Keratinocyte (primary cell): ENCODE measurements at regions not wholly inside any gene's neighbourhood (a gene's known extent, or its start where the extent isn't known, plus 50 kb on each side); places are given as distances from the start of the nearest gene placed in this dataset.

ENCODE experiments used
- CTCF ChIP-seq, 3 experiments: IDR thresholded peaks in 1 of 3; conservative IDR thresholded peaks in 1 of 3; optimal IDR thresholded peaks in 1 of 3; 2 replicates in 2 of 3; 3 replicates in 1 of 3; pipeline versions ENCODE3 to v1.5.1; 2011; ENCODE audit warnings: low read length in 3 of 3, mild to moderate bottlenecking in 3 of 3, moderate library complexity in 2 of 3, control low read depth in 1 of 3, inconsistent platforms in 1 of 3; ENCODE audit not compliant: insufficient read depth in 2 of 3; ENCODE audit errors: extremely low read depth in 1 of 3
- EZH2 ChIP-seq: IDR thresholded peaks from one replicate; pipeline ENCODE4 v1.6.1; 2012; ENCODE audit warnings: inconsistent platforms, mild to moderate bottlenecking, low read length, moderate library complexity

- TF ChIP-seq CTCF (optimal IDR thresholded peaks at IDR 0.05 in 1 of 3, IDR thresholded peaks at IDR 0.05 in 1 of 3, conservative IDR thresholded peaks at IDR 0.05 in 1 of 3; ENCODE audit: extremely low read depth in 1 of 3, insufficient read depth in 2 of 3, low read length in 3 of 3) (no peak), EZH2 (no peak)
These were observed 123.3 kb upstream of the ZCCHC13 start for GRCh38 chrX:74180716-74181115.
